GM19035 (cell line): ENCODE measurements at regions not wholly inside any gene's neighbourhood (a gene's known extent, or its start where the extent isn't known, plus 50 kb on each side); places are given as distances from the start of the nearest gene placed in this dataset.
"Not testable (repeated sequence)": the region's sequence is repeated elsewhere in the genome, so short reads cannot be mapped to it uniquely, and the experiment has no call there.

Source experiments
- ATAC-seq: cut with Tn5 transposase; IDR thresholded peaks from one replicate; pipeline ENCODE4 v1.9.1; 2021; ENCODE audit not compliant: unreplicated experiment

DNA sequence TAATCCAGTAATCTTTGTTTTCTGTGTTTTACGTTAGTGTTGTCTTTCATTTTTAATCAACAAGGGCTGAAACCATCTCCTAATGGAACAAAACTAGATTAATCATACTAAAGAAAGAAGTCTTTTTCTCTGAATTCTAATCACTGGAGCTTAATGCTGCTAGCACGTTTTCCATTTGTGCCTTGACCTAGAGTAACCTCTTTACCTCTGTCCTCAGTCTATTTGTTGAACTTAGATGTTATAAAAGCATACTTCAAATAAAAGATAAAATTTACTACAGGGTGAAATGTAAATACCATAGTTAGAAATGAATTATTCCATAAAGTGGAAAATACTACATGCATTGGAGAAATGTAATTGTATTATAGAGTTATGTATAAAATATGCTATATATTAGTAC is 207.1 kb downstream of the NKX6-1 start:
- no peak for ATAC-seq

GRCh38 chr4:84286048-84286447 is 213.0 kb downstream of the NKX6-1 start:
- no peak for ATAC-seq

DNA sequence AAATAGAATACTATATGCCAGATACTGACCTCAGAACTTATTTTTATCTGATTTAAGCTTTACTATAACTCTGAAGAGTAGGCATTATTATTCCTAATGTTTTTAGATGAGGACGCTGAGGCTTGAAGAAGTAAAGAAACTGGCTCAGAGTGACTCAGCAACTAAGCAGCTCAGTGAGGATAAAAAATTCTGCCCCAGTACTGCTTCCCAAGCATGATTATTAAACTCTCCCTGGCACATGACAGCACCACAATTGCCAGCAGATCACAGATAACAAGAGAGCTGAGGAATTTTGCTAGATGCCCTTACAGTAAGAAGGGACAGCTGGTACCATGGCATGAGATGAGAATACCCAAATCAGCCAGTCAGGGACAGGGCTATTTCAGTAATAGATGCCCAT is 219.4 kb downstream of the NKX6-1 start:
- no peak for ATAC-seq

DNA sequence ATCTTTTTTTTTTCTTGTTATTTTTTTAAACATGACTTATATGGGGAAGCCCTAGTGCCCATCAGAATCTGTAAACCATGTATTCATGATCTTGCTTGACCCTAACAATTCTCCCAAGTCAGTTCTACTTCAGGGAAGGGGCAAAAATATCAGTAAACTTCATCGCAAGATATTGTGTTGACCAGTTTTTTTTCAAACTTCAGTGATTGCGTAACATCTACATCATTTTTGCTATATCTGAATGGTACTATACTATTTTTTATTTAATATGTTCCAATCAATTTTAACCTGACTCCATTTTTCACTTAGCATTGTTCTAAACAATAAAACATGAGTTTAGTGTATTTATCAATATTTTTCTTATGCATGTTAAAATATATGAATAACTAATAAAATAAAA is 221.2 kb downstream of the NKX6-1 start:
- ATAC-seq, result no peak

GRCh38 chr4:84276752-84277151 is 222.3 kb downstream of the NKX6-1 start:
- no peak for ATAC-seq

DNA sequence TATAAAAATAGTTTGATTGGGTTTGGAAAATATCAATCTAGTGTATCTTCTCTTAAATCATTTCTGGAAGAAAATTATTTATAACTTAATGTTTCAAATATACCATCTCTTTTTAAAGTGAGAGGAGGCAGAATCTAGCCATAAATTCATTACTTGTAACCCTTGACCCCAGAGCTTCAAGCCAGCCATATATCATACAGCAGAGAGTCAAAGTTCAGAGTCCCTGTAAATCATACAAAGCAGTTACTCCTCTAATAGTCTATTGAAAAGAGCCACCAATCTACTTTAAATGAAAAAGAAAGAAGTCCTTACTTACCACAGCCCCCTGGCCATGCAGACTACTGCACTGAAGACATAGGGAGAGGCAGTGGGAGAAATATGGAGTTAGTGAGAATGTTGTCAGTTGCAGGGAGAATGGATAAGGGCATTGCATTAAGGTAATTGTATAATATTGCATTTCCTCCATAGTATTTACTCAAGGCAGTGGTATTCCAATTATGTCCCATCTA is 229.5 kb downstream of the NKX6-1 start:
- ATAC-seq, result no peak

GRCh38 chr4:84264652-84265051 is 234.4 kb downstream of the NKX6-1 start:
- no peak for ATAC-seq

GRCh38 chr4:84263415-84263814 is 235.7 kb downstream of the NKX6-1 start:
- ATAC-seq, result no peak

- ATAC-seq, result no peak
Observed at GRCh38 chr4:84260495-84260894, 238.6 kb downstream of the NKX6-1 start.

DNA sequence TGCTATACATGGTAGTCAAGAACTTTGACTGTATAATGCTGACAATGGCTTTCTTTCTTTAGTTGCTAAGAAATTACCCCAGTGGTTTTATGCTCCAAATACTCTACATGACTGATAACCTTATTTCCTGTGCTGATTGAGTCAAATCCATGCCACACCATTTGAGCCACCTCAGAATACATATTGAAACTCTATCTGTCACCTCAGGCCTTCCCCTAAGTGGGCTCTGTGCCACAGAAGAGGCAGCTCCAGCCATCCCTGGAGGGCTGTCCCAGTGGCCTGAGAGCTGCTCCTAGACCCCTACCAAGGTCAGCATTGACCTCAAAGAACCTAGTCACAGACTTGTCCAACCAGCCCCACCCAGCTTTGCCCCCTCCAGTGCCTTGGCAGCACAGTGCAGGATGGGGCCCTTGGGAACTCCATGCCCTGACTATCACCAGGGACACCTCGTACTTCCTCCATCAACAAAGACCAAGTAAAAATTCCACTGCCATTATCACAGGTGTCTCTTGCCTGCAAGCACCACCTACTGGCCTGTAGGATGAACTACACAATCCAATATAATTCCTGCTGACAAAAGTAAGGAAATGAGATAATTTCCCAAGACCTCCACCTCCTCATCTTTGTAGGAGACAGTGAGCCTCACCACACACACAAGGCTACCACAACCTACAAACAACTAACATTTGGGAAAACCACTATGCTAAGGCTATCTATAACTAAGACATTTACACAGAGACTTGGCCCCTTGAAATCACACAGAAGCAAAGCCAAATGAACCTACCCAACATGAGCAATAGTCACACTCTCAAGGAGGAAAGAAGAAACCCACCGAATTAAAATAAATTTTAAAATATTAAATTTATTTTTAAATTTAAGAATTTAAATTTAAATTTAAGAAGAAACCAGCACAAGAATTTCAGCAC is 239.9 kb downstream of the NKX6-1 start:
- ATAC-seq, result peak; percentile 74

DNA sequence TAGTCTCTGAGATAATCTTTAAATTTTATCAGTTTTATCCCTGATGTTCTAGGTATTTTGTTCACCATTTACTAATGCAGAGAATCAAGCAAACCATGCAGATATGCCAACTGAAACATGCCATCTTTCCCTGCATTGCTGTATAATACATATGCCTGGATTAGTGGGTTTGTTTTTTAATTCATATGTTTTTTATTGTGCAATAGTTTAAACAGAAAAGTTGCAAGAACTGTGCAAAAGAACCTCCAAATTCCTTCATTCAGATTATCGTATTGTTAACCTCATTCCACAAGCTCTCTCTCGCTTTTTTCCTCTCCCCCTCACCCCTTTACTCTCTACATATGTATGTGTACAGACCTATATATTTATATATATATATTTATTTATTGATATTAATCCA is 244.6 kb downstream of the NKX6-1 start:
- ATAC-seq, result no peak

DNA sequence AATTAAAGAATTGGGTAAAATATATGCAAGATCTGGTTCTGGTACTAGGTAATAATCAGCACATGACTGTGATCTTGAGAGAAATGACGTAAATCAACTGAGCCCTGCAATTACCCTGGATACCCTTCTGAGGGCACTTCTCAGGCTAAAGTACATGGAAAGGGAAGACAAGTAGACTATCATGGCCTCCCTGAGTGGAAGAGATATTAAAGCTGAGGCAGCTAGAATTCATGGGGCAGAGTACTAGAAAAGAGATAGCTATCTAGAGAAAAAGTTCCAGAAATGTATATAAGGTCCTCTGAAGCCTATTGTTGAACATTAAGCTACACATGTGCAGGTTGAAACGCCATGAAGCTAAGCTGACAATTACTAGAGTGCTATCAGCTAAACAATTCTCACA is 249.6 kb downstream of the NKX6-1 start:
- ATAC-seq, result no peak

GRCh38 chr4:84245042-84245441 is 254.1 kb downstream of the NKX6-1 start:
- not testable (repeated sequence) for ATAC-seq

DNA sequence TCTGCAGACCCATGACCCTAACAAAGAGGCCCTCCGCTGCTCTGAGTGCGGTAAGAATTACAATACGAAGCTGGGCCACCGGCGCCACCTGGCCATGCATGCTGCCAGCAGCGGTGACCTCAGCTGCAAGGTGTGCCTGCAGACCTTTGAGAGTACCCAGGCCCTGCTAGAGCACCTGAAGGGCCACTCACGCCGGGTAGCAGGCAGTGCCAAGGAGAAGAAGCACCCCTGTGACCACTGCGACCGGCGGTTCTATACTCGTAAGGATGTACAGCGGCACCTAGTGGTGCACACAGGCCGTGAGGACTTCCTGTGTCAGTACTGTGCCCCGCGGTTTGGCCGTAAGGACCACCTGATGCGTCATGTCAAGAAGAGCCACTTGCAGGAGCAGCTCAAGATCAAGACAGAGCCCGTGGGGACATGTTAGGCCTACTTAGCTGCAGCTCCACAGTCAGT is 254.7 kb downstream of the NKX6-1 start:
- not testable (repeated sequence) for ATAC-seq

DNA sequence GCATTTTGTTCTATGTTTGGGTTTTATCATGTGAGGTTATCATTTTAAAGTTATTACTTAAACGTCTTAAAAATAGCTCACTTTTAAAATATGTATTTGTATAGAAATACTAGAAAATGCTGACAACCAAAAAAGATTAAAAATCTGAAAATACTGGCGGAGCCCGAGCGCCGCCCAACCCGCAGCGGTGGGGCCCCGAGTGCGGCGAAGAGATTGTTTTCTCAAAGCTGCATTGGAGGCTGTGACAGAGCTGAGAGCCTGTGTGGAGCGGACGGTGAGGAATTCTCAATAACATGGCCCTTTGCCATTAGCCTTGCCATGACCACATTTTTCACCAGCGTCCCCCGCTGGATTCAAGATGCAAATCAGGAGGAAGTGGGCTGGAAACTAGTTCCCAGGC is 255.4 kb downstream of the NKX6-1 start:
- ATAC-seq, result no peak

DNA sequence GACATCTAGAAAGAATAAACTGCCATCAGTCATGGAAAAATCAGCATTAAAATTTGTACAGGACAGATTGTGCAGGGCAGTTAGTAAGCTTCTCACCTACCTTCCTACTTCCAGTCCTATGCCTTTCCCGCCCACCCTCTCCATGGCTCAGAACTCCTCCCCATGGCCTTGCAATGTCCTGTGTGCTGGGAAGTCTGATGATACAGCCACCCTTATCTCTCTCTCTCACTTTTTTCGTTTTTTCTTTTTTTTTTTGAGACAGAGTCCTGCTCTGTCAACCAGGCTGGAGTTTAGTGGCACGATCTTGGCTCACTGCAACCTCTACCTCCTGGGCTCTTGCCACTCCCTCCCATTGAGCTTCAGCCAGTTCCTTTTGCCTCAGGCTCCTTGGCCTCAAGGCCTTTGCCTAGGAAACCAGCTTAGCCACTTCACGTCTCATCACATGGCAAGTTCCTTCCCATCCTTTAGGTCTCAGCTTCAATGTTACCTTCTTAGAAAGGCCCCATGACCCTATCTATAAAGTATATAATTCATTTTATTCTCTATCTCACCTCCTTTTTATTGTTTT is 259.7 kb downstream of the NKX6-1 start:
- no peak for ATAC-seq

- no peak for ATAC-seq
Observed at GRCh38 chr4:84238247-84239090, 260.6 kb downstream of the NKX6-1 start.

DNA sequence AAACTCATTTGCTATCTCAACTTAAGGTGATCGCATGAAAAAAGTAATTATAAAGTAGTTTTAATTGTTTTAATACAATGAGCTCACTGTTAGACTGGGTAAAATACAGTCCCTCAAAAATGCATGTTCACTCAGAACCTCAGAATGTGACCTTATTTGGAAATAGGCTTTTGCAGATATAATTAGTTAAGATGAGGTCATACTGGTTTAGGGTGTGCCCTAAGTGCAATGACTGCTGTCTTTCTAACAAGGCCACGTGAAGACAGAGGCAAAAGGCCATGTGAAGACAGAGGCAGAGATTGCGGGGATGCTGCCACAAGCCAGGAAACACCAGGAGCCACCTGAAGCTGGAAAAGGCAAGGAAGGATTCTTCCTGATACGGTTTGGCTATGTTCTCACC is 262.1 kb downstream of the NKX6-1 start:
- ATAC-seq, result no peak

GRCh38 chr4:84235126-84235944 is 263.8 kb downstream of the NKX6-1 start:
- peak; percentile 99 for ATAC-seq

GRCh38 chr4:84232309-84233095 is 266.6 kb downstream of the NKX6-1 start:
- no peak for ATAC-seq
